ENCODE measurements at regions not wholly inside any gene's neighbourhood (a gene's known extent, or its start where the extent isn't known, plus 50 kb on each side); places are given as distances from the start of the nearest gene placed in this dataset.
"Not testable (repeated sequence)": the region's sequence is repeated elsewhere in the genome, so short reads cannot be mapped to it uniquely, and the experiment has no call there.

DNA sequence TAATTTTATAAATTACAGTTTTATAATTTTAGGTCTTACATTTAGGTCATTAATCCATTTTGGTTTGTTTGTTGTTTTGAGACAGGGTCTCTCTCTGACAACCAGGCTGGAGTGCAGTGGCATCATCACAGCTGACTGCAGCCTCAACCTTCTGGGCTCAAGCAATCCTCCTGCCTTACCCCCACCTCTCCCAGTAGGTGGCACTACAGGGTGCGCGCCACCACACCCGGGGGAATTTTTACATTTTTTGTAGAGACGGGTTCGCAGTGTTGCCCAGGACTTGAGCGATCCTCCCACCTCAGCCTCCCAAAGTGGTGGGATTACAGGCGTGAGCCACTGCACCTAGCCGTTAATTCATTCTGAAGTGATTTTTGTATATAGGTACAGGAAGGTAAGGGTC lies 1489.2 kb downstream of the SPATA31A7 start:
- H3K9me3 ChIP-seq (ENCODE audit: insufficient read depth in 2 of 2, low read depth in 1 of 2, low read length in 1 of 2); H2BK15ac ChIP-seq (ENCODE audit: low read length); H3K9ac ChIP-seq (replicated peaks in 1 of 4; ENCODE audit: extremely low read depth in 1 of 4, low read depth in 3 of 4, low read length in 3 of 4); H2BK120ac ChIP-seq (replicated peaks; ENCODE audit: low read depth, low read length); H2BK5ac ChIP-seq (ENCODE audit: low read depth, low read length); H4K5ac ChIP-seq (ENCODE audit: insufficient read length, low read depth, low read length); H3K4me2 ChIP-seq (ENCODE audit: insufficient read depth in 1 of 2, low read depth in 2 of 2, low read length in 2 of 2); H4K91ac ChIP-seq (replicated peaks; ENCODE audit: insufficient read length, low read length); H3K36me3 ChIP-seq (ENCODE audit: control insufficient read depth in 2 of 4, insufficient read depth in 4 of 4, low read length in 3 of 4); H2BK12ac ChIP-seq (ENCODE audit: low read depth, low read length); H4K20me1 ChIP-seq (replicated peaks in 1 of 2; ENCODE audit: control insufficient read depth in 1 of 2, insufficient read depth in 2 of 2, low read length in 2 of 2); H3K4me3 ChIP-seq (ENCODE audit: extremely low read depth in 1 of 4, insufficient read depth in 2 of 4, low read depth in 3 of 4, low read length in 4 of 4); POLR2A ChIA-PET (ENCODE audit: partially characterized antibody); H3K4ac ChIP-seq (replicated peaks; ENCODE audit: insufficient read length, low read depth, low read length); H3K23me2 ChIP-seq (ENCODE audit: low read depth, low read length); H3K79me1 ChIP-seq (ENCODE audit: low read depth, low read length); H3K18ac ChIP-seq (ENCODE audit: extremely low read depth, low read length); H3K27ac ChIP-seq (ENCODE audit: low read depth, low read length); H3K79me2 ChIP-seq (ENCODE audit: control insufficient read depth in 1 of 2, insufficient read depth in 2 of 2, low read length in 2 of 2); H2AFZ ChIP-seq (ENCODE audit: low read length); H3K4me1 ChIP-seq (replicated peaks in 1 of 4; ENCODE audit: control insufficient read depth in 3 of 4, insufficient read depth in 4 of 4, low read length in 3 of 4); H2AK5ac ChIP-seq (ENCODE audit: low read depth, low read length); H3K56ac ChIP-seq (replicated peaks; ENCODE audit: insufficient read length, low read depth, low read length); CTCF ChIA-PET (ENCODE audit: partially characterized antibody); FAIRE-seq; H2BK20ac ChIP-seq (ENCODE audit: low read length); H3K23ac ChIP-seq (ENCODE audit: insufficient read length); H4K8ac ChIP-seq (ENCODE audit: extremely low read depth, insufficient read depth, low read length); DNase-seq (ENCODE audit: low read depth in 1 of 2, low spot score in 2 of 2); H3K14ac ChIP-seq (ENCODE audit: insufficient read length); H3K27me3 ChIP-seq (replicated peaks in 1 of 4; ENCODE audit: control insufficient read depth in 3 of 4, extremely low read depth in 1 of 4, insufficient read depth in 3 of 4, low read length in 3 of 4): not testable (repeated sequence)
- no CpG with 5 or more reads among the region's 8 CpGs for WGBS, 2 experiments (ENCODE audit: extremely low coverage in 1 of 2, insufficient coverage in 1 of 2, insufficient read length in 1 of 2, insufficient replicate concordance in 2 of 2, low coverage in 1 of 2, low lambda C conversion rate in 2 of 2, missing lambda C conversion rate in 1 of 2)

- H4K91ac ChIP-seq (replicated peaks; ENCODE audit: insufficient read length, low read length); FAIRE-seq; H2BK20ac ChIP-seq (ENCODE audit: low read length); H2BK120ac ChIP-seq (replicated peaks; ENCODE audit: low read depth, low read length); H3K36me3 ChIP-seq (ENCODE audit: control insufficient read depth in 2 of 4, insufficient read depth in 4 of 4, low read length in 3 of 4); H3K79me1 ChIP-seq (ENCODE audit: low read depth, low read length); H3K14ac ChIP-seq (ENCODE audit: insufficient read length); H4K8ac ChIP-seq (ENCODE audit: extremely low read depth, insufficient read depth, low read length); POLR2A ChIA-PET (ENCODE audit: partially characterized antibody); H2BK12ac ChIP-seq (ENCODE audit: low read depth, low read length); H3K18ac ChIP-seq (ENCODE audit: extremely low read depth, low read length); H2BK15ac ChIP-seq (ENCODE audit: low read length); H2AK5ac ChIP-seq (ENCODE audit: low read depth, low read length); H4K5ac ChIP-seq (ENCODE audit: insufficient read length, low read depth, low read length); H3K23ac ChIP-seq (ENCODE audit: insufficient read length); CTCF ChIA-PET (ENCODE audit: partially characterized antibody); H3K4me1 ChIP-seq (replicated peaks in 1 of 4; ENCODE audit: control insufficient read depth in 3 of 4, insufficient read depth in 4 of 4, low read length in 3 of 4); H3K9me3 ChIP-seq (ENCODE audit: insufficient read depth in 2 of 2, low read depth in 1 of 2, low read length in 1 of 2); H3K56ac ChIP-seq (replicated peaks; ENCODE audit: insufficient read length, low read depth, low read length); H3K4me2 ChIP-seq (ENCODE audit: insufficient read depth in 1 of 2, low read depth in 2 of 2, low read length in 2 of 2); H3K27ac ChIP-seq (ENCODE audit: low read depth, low read length); DNase-seq (ENCODE audit: low read depth in 1 of 2, low spot score in 2 of 2); H3K4ac ChIP-seq (replicated peaks; ENCODE audit: insufficient read length, low read depth, low read length); H2BK5ac ChIP-seq (ENCODE audit: low read depth, low read length); H3K27me3 ChIP-seq (replicated peaks in 1 of 4; ENCODE audit: control insufficient read depth in 3 of 4, extremely low read depth in 1 of 4, insufficient read depth in 3 of 4, low read length in 3 of 4); H3K79me2 ChIP-seq (ENCODE audit: control insufficient read depth in 1 of 2, insufficient read depth in 2 of 2, low read length in 2 of 2); H4K20me1 ChIP-seq (replicated peaks in 1 of 2; ENCODE audit: control insufficient read depth in 1 of 2, insufficient read depth in 2 of 2, low read length in 2 of 2); H2AFZ ChIP-seq (ENCODE audit: low read length); H3K4me3 ChIP-seq (ENCODE audit: extremely low read depth in 1 of 4, insufficient read depth in 2 of 4, low read depth in 3 of 4, low read length in 4 of 4); H3K9ac ChIP-seq (replicated peaks in 1 of 4; ENCODE audit: extremely low read depth in 1 of 4, low read depth in 3 of 4, low read length in 3 of 4); H3K23me2 ChIP-seq (ENCODE audit: low read depth, low read length): not testable (repeated sequence)
- WGBS, 2 experiments (ENCODE audit: extremely low coverage in 1 of 2, insufficient coverage in 1 of 2, insufficient read length in 1 of 2, insufficient replicate concordance in 2 of 2, low coverage in 1 of 2, low lambda C conversion rate in 2 of 2, missing lambda C conversion rate in 1 of 2): no CpG with 5 or more reads among the region's 5 CpGs
These were observed 1495.2 kb downstream of the SPATA31A7 start for GRCh38 chr9:62684833-62685647.

Measured in H1 (cell line).